A549 (cell line): ENCODE measurements at regions not wholly inside any gene's neighbourhood (a gene's known extent, or its start where the extent isn't known, plus 50 kb on each side); places are given as distances from the start of the nearest gene placed in this dataset.

Experiments
- CEBPB ChIP-seq, 2 experiments: fragments of >200 bp in 1 of 2; sonication (Bioruptor Twin) in 1 of 2; formaldehyde crosslinking in 1 of 2; IDR thresholded peaks; 2 replicates each; pipeline ENCODE4 v1.6.1; 2012 to 2016
- CTCF ChIP-seq: fragments of >200 bp; sonication (Bioruptor Twin); formaldehyde crosslinking; IDR thresholded peaks from 3 replicates; pipeline ENCODE4 v1.5.1; 2016
- HMGXB4 ChIP-seq: fragments of 250-450 bp; sonication (Bioruptor Pico); IDR thresholded peaks from 2 replicates; pipeline ENCODE4 v1.5.0; 2021; ENCODE audit warnings: mild to moderate bottlenecking, moderate library complexity, borderline replicate concordance
- MAX ChIP-seq: IDR thresholded peaks from 2 replicates; pipeline ENCODE4 v1.6.1; 2012
- POLR2A ChIP-seq: IDR thresholded peaks from 2 replicates; pipeline ENCODE4 v1.6.1; 2012; ENCODE audit warnings: mild to moderate bottlenecking, low read length

- no peak for TF ChIP-seq CTCF
- TF ChIP-seq MAX = no peak
- TF ChIP-seq POLR2A = no peak
- no peak for TF ChIP-seq CEBPB (IDR thresholded peaks at IDR 0.05)
- no peak for TF ChIP-seq HMGXB4
Measured at GRCh38 chr6:111942561-111942960, 69.3 kb upstream of the FYN start.
